B cell (primary cell): ENCODE measurements at regions not wholly inside any gene's neighbourhood (a gene's known extent, or its start where the extent isn't known, plus 50 kb on each side); places are given as distances from the start of the nearest gene placed in this dataset.

Experiments
- ATAC-seq: fragments of 200-7000 bp; cut with Tn5 transposase; one replicate; pipeline ENCODE4 v1.10.0; 2021; ENCODE audit warnings: low read depth, mild to moderate bottlenecking, moderate number of reproducible peaks, moderate library complexity
- CTCF ChIA-PET: fragments of 350-600 bp; sonication (Branson Sonifier 250); formaldehyde crosslinking; loops from one replicate; lab custom pipeline; 2021; ENCODE audit warnings: antibody characterized with exemption, inconsistent platforms; lab: Charles Lee
- POLR2A ChIA-PET: fragments of 350-600 bp; sonication (Branson Sonifier 250); formaldehyde crosslinking; loops from one replicate; lab custom pipeline; 2021; ENCODE audit warnings: antibody characterized with exemption; lab: Charles Lee
- DNase-seq: peaks from one replicate; pipeline ENCODE4 v3.0.0; 2013
- H2AFZ ChIP-seq: 2 replicates; pipeline ENCODE4 v1.6.1; 2012; ENCODE audit warnings: mild to moderate bottlenecking, low read depth, low read length; ENCODE audit not compliant: insufficient read depth, poor library complexity, severe bottlenecking
- H3K27ac ChIP-seq, 2 donors: 1 replicate in 1 of 2; 2 replicates in 1 of 2; pipeline ENCODE4 v1.5.1; 2012 to 2013; ENCODE audit warnings: low read length in 2 of 2, mild to moderate bottlenecking in 2 of 2, moderate library complexity in 1 of 2
- H3K27me3 ChIP-seq, 4 experiments: fragments of 200-600 bp in 1 of 4; sonication (generic) in 1 of 4; replicated peaks in 1 of 4; 1 replicate in 2 of 4; 2 replicates in 2 of 4; pipeline versions ENCODE4 v1.6.1 to v1.7.0; 2013 to 2016; ENCODE audit warnings: low read length in 3 of 4, mild to moderate bottlenecking in 2 of 4, mixed read lengths in 1 of 4, moderate library complexity in 1 of 4; ENCODE audit not compliant: insufficient read depth in 4 of 4, control insufficient read depth in 3 of 4; ENCODE audit errors: control extremely low read depth in 1 of 4
- H3K36me3 ChIP-seq, 2 experiments: replicated peaks in 1 of 2; 1 replicate in 1 of 2; 2 replicates in 1 of 2; pipeline versions ENCODE4 v1.6.1 to v1.7.1; 2013; ENCODE audit warnings: low read length in 1 of 2; ENCODE audit not compliant: insufficient read depth in 2 of 2, control insufficient read depth in 1 of 2; ENCODE audit errors: control extremely low read depth in 1 of 2, extremely low read depth in 1 of 2
- H3K4me1 ChIP-seq, 2 donors: fragments of 200-600 bp in 1 of 2; sonication (generic) in 1 of 2; 1 replicate in 1 of 2; 2 replicates in 1 of 2; pipeline versions ENCODE4 v1.5.1 to v1.6.1; 2013 to 2017; ENCODE audit warnings: low read length in 2 of 2; ENCODE audit not compliant: control insufficient read depth in 2 of 2, insufficient read depth in 2 of 2
- H3K4me2 ChIP-seq: replicated peaks from 2 replicates; pipeline ENCODE3; 2012; ENCODE audit warnings: mild to moderate bottlenecking, low read depth, low read length; ENCODE audit not compliant: poor library complexity, severe bottlenecking
- H3K4me3 ChIP-seq, 5 experiments: fragments of 200-600 bp in 1 of 5; sonication (generic) in 1 of 5; 1 replicate in 3 of 5; 2 replicates in 2 of 5; pipeline versions ENCODE4 v1.5.1 to v1.7.0; 2011 to 2016; ENCODE audit warnings: low read length in 4 of 5, mild to moderate bottlenecking in 4 of 5, low read depth in 2 of 5, control low read depth in 1 of 5, moderate library complexity in 1 of 5; ENCODE audit not compliant: insufficient read depth in 1 of 5; ENCODE audit errors: control extremely low read depth in 1 of 5, extremely low read depth in 1 of 5
- H3K79me2 ChIP-seq: fragments of 200-600 bp; sonication (generic); one replicate; pipeline ENCODE4 v1.6.0; 2016; ENCODE audit warnings: low read length; ENCODE audit not compliant: control insufficient read depth, insufficient read depth
- H3K9ac ChIP-seq: fragments of 200-600 bp; sonication (generic); 2 replicates; pipeline ENCODE4 v1.6.1; 2017; ENCODE audit warnings: mild to moderate bottlenecking, low read length, moderate library complexity
- H3K9me3 ChIP-seq, 3 donors: one replicate each; pipeline versions ENCODE4 v1.6.1 to v1.7.1; 2013; ENCODE audit warnings: low read length in 2 of 3; ENCODE audit not compliant: control insufficient read depth in 2 of 3, insufficient read depth in 1 of 3; ENCODE audit errors: control extremely low read depth in 1 of 3
- H4K20me1 ChIP-seq: 2 replicates; pipeline ENCODE4 v1.6.0; 2012; ENCODE audit warnings: mild to moderate bottlenecking, low read length; ENCODE audit not compliant: insufficient read depth, control insufficient read depth, poor library complexity, severe bottlenecking
- H3K27ac Mint-ChIP-seq: one replicate; pipeline ENCODE4 v1.8.0; 2021; ENCODE audit warnings: mixed read lengths
- H3K27me3 Mint-ChIP-seq: one replicate; pipeline ENCODE4 v1.8.0; 2021; ENCODE audit warnings: mixed read lengths
- H3K4me1 Mint-ChIP-seq: one replicate; pipeline ENCODE4 v1.8.0; 2021; ENCODE audit warnings: mixed read lengths
- H3K4me3 Mint-ChIP-seq: one replicate; pipeline ENCODE4 v1.8.0; 2021; ENCODE audit warnings: mixed read lengths
- H3K9me3 Mint-ChIP-seq: one replicate; pipeline ENCODE4 v1.8.0; 2022; ENCODE audit warnings: mixed read lengths; ENCODE audit not compliant: insufficient read depth
- EZH2 ChIP-seq: IDR thresholded peaks from 2 replicates; pipeline ENCODE4 v1.6.1; 2012; ENCODE audit warnings: borderline replicate concordance, low read depth, mild to moderate bottlenecking, moderate library complexity, low read length; ENCODE audit not compliant: insufficient read depth, poor library complexity, severe bottlenecking
- WGBS: methylation state at CpG from one replicate; pipeline ENCODE4 v1.1.5; 2013; ENCODE audit warnings: missing lambda C conversion rate; ENCODE audit not compliant: insufficient coverage; 5-methylcytosine and 5-hydroxymethylcytosine counted together
- intact Hi-C: fragments of 100-400 bp; cut with micrococcal nuclease; formaldehyde crosslinking; loops from one replicate; pipeline ENCODE4 v1.10.0; 2022
- TF ChIP-seq, protein P1 (sequence below): fragments of 200-600 bp; IDR thresholded peaks from one replicate; pipeline ENCODE4 v1.8.0; 2022; ENCODE audit warnings: antibody characterized with exemption, mild to moderate bottlenecking

DNA sequence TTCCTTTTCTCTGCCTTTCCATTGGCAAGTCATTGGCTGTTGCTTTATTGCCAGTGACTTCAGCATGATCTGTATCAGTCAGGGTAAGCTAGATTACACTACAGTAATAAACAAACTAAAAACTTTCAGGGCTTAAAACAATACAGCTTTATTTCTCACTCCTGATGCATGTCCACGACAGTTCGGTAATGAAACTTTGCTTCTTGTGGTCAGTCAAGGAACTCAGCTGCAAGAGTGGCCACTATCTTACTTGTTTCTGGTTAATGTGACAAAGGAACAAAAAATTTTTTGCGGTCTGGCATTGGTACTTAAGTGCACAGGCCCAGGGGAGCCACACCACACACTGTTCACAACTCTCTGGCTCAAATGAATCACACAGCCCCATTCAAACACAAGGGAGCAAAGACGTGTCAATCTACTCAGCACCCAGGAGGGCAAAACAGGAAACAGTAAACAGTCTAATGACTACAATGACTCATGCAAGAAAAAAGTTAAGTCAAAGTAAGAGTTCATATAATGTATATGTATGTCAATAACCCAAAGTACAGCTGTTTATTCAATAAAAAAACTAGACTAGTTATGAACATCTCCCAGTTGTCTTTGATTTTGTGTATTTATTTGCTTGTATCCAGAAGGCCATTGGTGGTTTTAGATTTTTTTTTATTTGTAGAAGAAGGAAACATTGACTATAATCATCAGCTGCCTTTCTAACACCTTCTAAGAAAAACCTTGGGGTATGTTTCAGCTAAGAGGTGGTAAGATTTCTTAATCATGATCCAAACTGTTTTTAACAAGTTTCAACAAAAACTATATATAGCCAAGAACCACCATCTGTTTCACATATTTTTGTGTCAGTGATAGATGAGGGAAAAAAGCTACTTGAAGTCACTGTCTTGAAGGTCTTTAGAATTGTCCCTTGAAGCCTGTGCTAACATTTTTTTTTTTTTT is 134.4 kb upstream of the FAM3C start:
- POLR2A ChIA-PET: interaction anchor here (0.6 kb wide), 1 partner anchor 230 kb away, joined by 3 read pairs; no protein-coding TSS in a partner anchor

More for the DNA sequence above, 134.4 kb upstream of the FAM3C start:
- peak overlapping the region; percentile 39 for H3K27ac Mint-ChIP-seq
- WGBS: 54% methylated on average over 4 of the region's 4 CpGs
- TF ChIP-seq EZH2: no peak
- TF ChIP-seq, protein P1, sequence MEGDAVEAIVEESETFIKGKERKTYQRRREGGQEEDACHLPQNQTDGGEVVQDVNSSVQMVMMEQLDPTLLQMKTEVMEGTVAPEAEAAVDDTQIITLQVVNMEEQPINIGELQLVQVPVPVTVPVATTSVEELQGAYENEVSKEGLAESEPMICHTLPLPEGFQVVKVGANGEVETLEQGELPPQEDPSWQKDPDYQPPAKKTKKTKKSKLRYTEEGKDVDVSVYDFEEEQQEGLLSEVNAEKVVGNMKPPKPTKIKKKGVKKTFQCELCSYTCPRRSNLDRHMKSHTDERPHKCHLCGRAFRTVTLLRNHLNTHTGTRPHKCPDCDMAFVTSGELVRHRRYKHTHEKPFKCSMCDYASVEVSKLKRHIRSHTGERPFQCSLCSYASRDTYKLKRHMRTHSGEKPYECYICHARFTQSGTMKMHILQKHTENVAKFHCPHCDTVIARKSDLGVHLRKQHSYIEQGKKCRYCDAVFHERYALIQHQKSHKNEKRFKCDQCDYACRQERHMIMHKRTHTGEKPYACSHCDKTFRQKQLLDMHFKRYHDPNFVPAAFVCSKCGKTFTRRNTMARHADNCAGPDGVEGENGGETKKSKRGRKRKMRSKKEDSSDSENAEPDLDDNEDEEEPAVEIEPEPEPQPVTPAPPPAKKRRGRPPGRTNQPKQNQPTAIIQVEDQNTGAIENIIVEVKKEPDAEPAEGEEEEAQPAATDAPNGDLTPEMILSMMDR: no peak
- Histone ChIP-seq H3K4me2 (no peak overlapping the region), H3K36me3 (no peaks in the 10 kb centered on the region), H3K27ac (no peak overlapping the region), H2AFZ (peak overlapping the region; percentile 49), H3K27me3 (peaks cover 0 to 3% (median 1%) of the 10 kb centered on the region in 4 experiments), H3K79me2 (no peaks in the 10 kb centered on the region), H3K4me1 (peaks cover 0 to 6% of the 10 kb centered on the region in 2 donors), H3K9ac (no peak overlapping the region), H3K9me3 (no peaks in the 10 kb centered on the region), H3K4me3 (no peak overlapping the region), H4K20me1 (no peaks in the 10 kb centered on the region)
- no peaks in the 10 kb centered on the region for H3K9me3 Mint-ChIP-seq
- ATAC-seq (peak; percentile 98), DNase-seq (peak; percentile 23)
- H3K4me3 Mint-ChIP-seq: no peak overlapping the region
- peaks cover 11% of the 10 kb centered on the region for H3K4me1 Mint-ChIP-seq
- intact Hi-C loops: loop anchor here (5.0 kb wide), 2 partner anchors 43 to 158 kb away; no protein-coding TSS in a partner anchor
- CTCF ChIA-PET: interaction anchor here (0.6 to 1.9 kb wide), 9 partner anchors 9 to 165 kb away, joined by 3 to 8 read pairs (median 4); partner anchors contain the start of gene FAM3C
- peaks cover 5% of the 10 kb centered on the region for H3K27me3 Mint-ChIP-seq
